ENCODE measurements at regions not wholly inside any gene's neighbourhood (a gene's known extent, or its start where the extent isn't known, plus 50 kb on each side); places are given as distances from the start of the nearest gene placed in this dataset.

DNA sequence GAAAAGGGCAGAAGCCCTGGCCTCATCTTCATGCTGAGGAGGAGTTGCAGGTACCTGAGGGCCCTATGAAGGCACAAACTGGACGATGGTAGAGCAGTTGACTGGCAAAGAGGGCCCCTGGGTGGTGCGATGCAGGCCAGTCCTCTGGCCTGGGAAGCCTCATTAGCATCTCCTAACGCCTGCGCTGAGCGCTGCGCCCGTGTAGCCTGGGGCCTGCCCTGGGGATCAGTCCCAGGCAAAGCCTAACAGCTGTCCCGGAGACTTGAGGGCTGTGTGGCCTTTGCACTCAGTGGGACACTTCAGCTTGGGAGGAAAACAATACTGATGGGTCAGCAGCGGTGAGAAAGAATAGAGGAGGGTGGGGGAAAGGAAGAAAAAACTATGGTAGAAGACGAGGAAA, 187.7 kb downstream of the RAP2A start:
- no peak for TF ChIP-seq POLR2A (IDR thresholded peaks at IDR 0.05)
- TF ChIP-seq POLR2AphosphoS5 (IDR thresholded peaks at IDR 0.05; ENCODE audit: insufficient read depth in 1 of 2, low read depth in 1 of 2) = no peak

Data from vagina (tissue), 2 donors.